ENCODE measurements at regions not wholly inside any gene's neighbourhood (a gene's known extent, or its start where the extent isn't known, plus 50 kb on each side); places are given as distances from the start of the nearest gene placed in this dataset.

GRCh38 chr13:76711550-76712182, 174.5 kb downstream of the KCTD12 start:
- DNase-seq (ENCODE audit: low read depth), result peak; percentile 87

DNA sequence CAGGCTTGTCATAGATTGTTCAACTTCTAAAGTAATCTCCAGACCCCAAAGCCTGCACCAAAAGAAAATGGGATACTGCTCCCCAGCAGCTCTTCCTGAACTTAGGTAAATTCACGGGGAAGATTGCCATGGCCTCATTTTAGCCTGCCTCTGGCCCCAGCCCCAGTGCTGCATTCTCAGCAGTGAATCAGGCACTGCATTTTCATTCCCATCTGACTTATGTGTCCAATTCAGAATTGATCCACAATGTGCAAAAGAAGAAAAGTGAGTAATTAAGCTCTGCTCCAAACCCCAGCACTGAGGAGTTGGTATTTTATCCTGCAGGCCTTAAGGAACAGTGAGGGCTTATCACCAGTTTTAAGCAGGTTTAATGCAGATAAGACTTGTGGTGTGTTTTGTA, 176.4 kb downstream of the KCTD12 start:
- no peak for DNase-seq (ENCODE audit: low read depth)

GRCh38 chr13:76708138-76708688, 178.0 kb downstream of the KCTD12 start:
- DNase-seq (ENCODE audit: low read depth), result no peak

DNA sequence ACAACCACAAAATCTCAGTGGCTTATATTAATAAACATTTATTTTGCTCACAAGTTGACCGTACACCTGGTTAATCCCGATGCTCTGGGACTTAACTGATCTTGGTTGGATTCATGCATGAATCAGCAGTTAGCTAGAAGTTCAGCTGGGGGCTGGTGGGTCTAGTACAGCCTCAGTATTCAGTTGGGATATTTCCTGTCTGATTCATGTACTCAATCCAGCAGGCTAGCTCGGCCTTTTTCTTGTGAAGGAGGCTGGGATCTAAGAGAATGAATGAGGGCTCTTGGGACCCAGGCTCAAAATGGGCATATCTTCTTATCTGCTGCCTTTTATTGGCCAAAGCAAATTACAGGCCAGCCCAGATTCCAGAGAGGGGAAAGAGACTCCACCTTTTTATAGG, 178.8 kb downstream of the KCTD12 start:
- no peak for DNase-seq (ENCODE audit: low read depth)

- no peak for DNase-seq (ENCODE audit: low read depth)
Measured at GRCh38 chr13:76703621-76704288, 182.4 kb downstream of the KCTD12 start.

DNA sequence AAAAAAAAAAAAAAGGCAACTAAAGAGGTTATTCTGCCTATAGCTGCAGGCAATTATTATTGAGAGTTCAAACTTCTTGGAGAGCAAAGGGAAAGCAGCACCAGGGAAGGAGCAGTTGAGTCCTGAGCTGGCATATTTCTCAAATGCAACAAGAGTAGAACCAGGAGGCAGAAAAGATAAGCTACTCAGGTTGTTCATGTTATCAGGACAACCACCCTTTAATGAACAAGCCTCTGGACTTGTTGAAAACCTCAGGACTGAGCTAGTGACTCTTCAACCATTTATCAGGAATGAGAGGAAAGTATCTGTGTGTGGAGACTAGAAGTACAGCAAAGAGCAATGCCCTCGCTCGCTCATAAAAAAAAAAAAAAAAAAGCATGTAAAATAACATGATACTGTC, 183.0 kb downstream of the KCTD12 start:
- no peak for DNase-seq (ENCODE audit: low read depth)

- DNase-seq (ENCODE audit: low read depth), result no peak
Measured at GRCh38 chr13:76697288-76697687, 188.9 kb downstream of the KCTD12 start.

DNA sequence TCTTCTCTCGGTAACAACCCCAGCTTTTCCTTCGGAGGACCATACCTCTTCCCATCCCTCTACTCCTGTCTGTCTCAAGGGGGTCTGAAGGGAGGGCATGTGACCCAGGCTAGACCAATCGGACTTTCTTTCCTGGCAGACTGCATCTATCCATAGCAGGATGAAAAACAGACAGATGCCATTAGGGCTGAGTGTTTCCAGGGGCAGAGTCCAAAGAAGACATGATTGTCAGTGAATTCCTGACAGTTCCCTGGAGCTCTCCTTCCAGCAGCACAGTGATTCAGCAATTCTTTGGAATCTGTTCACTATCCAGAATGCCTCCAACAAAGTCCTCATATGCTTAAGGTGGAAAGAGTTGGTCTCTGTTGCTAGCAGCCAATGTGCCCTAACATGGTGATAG, 189.8 kb downstream of the KCTD12 start:
- no peak for DNase-seq (ENCODE audit: low read depth)

- no peak for DNase-seq (ENCODE audit: low read depth)
Measured at GRCh38 chr13:76693086-76693485, 193.1 kb downstream of the KCTD12 start.

- no peak for DNase-seq (ENCODE audit: low read depth)
Measured at GRCh38 chr13:76692346-76692745, 193.9 kb downstream of the KCTD12 start.

GRCh38 chr13:76690611-76691010, 195.6 kb downstream of the KCTD12 start:
- DNase-seq (ENCODE audit: low read depth), result no peak

- DNase-seq (ENCODE audit: low read depth), result no peak
Measured at GRCh38 chr13:76687467-76687866, 198.7 kb downstream of the KCTD12 start.

- DNase-seq (ENCODE audit: low read depth), result no peak
Measured at GRCh38 chr13:76685938-76686337, 200.3 kb downstream of the KCTD12 start.

DNA sequence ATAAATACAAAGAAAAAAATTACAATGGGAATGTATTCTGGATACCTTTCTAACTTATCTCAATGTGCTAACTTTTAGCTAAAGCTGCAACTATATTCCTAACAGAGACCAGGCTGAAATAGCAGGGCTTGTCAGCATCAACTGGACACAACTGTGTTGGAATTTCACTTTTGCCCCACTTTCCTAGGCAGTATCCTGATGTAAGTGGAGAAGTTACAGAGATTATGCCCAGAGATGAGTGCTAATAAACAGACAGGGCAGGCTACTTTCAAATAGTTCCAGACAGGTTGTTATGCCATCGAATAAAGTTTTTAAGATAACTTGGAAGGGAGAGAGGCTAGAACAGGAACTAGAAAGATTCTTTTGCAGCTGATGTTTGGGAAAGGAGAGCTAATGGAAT, 201.9 kb downstream of the KCTD12 start:
- DNase-seq (ENCODE audit: low read depth), result no peak

DNA sequence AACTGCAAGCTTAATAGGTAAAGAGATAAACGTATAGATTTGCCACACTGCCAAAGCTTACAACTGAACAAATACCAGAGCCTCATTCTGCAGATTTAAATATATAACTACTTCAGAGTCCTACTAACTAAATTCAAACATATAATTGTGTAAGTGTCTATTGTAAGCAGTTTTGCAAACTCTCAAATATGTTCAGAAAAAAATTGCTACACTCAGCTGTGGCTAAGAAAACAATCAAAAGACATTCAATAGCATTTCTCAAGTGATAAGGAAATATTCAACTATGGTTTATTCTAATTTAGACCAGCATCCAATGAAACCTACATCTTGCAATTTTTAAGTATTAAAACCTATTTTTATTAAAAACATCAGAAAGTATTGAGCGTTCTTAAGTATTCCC, 202.4 kb downstream of the KCTD12 start:
- no peak for DNase-seq (ENCODE audit: low read depth)

- no peak for DNase-seq (ENCODE audit: low read depth)
Measured at GRCh38 chr13:76683168-76683567, 203.0 kb downstream of the KCTD12 start.

DNA sequence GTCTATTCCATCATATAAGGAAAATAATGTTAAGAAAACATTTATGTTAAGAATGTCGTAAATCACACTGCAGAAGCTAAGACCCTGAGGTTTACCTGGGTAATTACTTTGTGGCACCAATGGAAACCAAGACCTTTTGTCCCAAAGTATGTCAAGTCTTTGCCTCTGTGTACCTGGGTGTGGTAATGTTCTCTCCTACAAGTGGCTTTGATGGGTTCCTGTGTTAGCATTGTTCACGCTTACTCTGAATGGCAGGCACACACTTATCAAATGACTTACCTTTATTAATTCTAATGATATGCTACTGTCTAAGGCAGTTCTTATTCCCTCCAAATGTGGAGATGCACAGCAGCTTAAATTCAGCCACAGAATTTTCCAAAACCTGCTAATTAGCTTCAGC, 206.1 kb downstream of the KCTD12 start:
- DNase-seq (ENCODE audit: low read depth), result no peak

DNA sequence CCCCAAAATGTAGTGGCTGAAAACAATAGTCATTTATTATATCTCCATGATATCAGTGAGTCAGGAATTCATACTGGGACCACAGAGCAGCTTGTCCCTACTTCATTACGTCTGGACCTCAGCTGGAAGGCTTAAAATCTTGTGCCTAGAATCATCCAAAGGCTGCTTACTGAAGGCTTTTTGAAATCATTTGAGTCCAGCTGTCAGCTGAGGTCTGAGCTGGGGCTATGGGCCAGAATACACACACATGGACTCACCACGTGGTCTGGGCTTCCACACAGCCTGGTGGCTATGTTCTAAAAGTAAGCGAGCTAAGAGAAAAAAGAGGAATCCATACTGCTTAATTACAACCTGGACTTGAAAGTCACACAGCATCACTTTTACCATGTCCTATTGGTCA, 209.2 kb downstream of the KCTD12 start:
- DNase-seq (ENCODE audit: low read depth), result peak; percentile 72

DNA sequence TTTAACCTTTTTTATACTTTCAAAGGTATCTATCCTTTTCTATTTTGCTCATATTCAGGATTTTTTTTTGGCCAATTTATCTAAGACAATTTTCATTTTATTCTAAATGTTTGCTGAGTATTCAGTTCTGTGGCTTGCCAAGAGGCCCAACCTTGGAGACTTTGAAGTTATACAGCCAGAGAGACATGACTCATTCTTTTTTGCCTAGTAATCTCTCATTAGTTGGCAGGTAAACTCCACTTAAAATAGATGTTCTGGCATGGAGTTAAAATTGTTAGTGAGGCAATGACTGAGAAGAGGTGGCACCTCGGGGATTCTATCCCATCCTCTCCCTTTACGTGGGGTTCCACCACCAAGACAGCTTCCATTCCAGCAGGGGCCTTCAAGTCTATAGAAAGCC, 213.8 kb downstream of the KCTD12 start:
- DNase-seq (ENCODE audit: low read depth), result no peak

- no peak for DNase-seq (ENCODE audit: low read depth)
Measured at GRCh38 chr13:76668716-76669115, 217.5 kb downstream of the KCTD12 start.

GRCh38 chr13:76668141-76668540, 218.1 kb downstream of the KCTD12 start:
- DNase-seq (ENCODE audit: low read depth), result no peak

- DNase-seq (ENCODE audit: low read depth), result no peak
Measured at GRCh38 chr13:76667551-76667950, 218.7 kb downstream of the KCTD12 start.

GRCh38 chr13:76663592-76664335, 222.4 kb downstream of the KCTD12 start:
- DNase-seq (ENCODE audit: low read depth), result no peak
